Osteoblast (primary cell): ENCODE measurements at regions not wholly inside any gene's neighbourhood (a gene's known extent, or its start where the extent isn't known, plus 50 kb on each side); places are given as distances from the start of the nearest gene placed in this dataset.
"Not testable (repeated sequence)": the region's sequence is repeated elsewhere in the genome, so short reads cannot be mapped to it uniquely, and the experiment has no call there.

Source experiments
- DNase-seq: peaks from one replicate; pipeline ENCODE4 v3.0.0; 2011; ENCODE audit warnings: low spot score, mixed read lengths; ENCODE audit not compliant: insufficient read length; ENCODE audit errors: missing footprints
- H2AFZ ChIP-seq: 2 replicates; pipeline ENCODE4 v1.6.0; 2011; ENCODE audit warnings: mild to moderate bottlenecking, low read length
- H3K27ac ChIP-seq: 2 replicates; pipeline ENCODE4 v1.5.1; 2011; ENCODE audit warnings: mild to moderate bottlenecking, low read depth, low read length, moderate library complexity
- H3K27me3 ChIP-seq: 2 replicates; pipeline ENCODE4 v1.6.0; 2012; ENCODE audit warnings: mild to moderate bottlenecking, control low read depth, inconsistent platforms, low read length, moderate library complexity; ENCODE audit not compliant: insufficient read depth
- H3K36me3 ChIP-seq: 2 replicates; pipeline ENCODE4 v1.5.1; 2011; ENCODE audit warnings: mild to moderate bottlenecking, low read length, control low read depth, moderate library complexity; ENCODE audit not compliant: insufficient read depth
- H3K4me1 ChIP-seq: 2 replicates; pipeline ENCODE4 v1.5.1; 2011; ENCODE audit warnings: mild to moderate bottlenecking, low read length, control low read depth, moderate library complexity; ENCODE audit not compliant: insufficient read depth
- H3K4me2 ChIP-seq: 2 replicates; pipeline ENCODE4 v1.6.0; 2011; ENCODE audit warnings: mild to moderate bottlenecking, low read length; ENCODE audit not compliant: insufficient read depth
- H3K4me3 ChIP-seq: fragments of 200-600 bp; sonication (generic); 3 replicates; pipeline ENCODE4 v1.5.1; 2012; ENCODE audit warnings: mild to moderate bottlenecking, low read length, inconsistent platforms; ENCODE audit not compliant: insufficient read depth
- H3K79me2 ChIP-seq: 2 replicates; pipeline ENCODE4 v1.6.0; 2012; ENCODE audit warnings: mild to moderate bottlenecking, low read length, control low read depth, inconsistent platforms; ENCODE audit not compliant: insufficient read depth
- H3K9me3 ChIP-seq: 2 replicates; pipeline ENCODE4 v1.5.1; 2011; ENCODE audit warnings: low read depth, low read length, control low read depth
- H4K20me1 ChIP-seq: 2 replicates; pipeline ENCODE4 v1.6.0; 2012; ENCODE audit warnings: mild to moderate bottlenecking, low read length, control low read depth; ENCODE audit not compliant: insufficient read depth
- TF ChIP-seq, protein P1 (sequence below): IDR thresholded peaks from 2 replicates; pipeline ENCODE4 v1.5.1; 2011; ENCODE audit warnings: mild to moderate bottlenecking, low read depth, low read length, moderate library complexity; ENCODE audit errors: extremely low read depth

DNA sequence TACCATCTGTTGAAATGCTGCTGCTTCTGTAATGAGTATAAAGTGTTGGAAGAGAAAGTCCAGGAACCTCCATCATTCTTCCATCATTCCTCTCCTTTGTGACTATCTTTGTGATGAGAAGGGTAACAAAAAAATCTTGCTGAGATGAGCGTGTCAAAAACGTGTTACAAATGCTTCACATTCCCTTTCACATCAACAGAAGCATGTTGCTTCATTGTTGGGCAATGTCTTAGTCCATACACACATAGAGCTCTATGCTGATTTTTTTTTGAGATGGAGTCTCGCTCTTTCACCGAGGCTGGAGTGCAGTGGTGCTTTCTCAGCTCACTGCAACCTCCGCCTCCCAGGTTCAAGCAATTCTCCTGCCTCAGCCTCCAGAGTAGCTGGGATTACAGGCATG lies 114.1 kb upstream of the ESR1 start:
- no peaks in the 10 kb centered on the region for H3K27me3 ChIP-seq
- TF ChIP-seq, protein P1, sequence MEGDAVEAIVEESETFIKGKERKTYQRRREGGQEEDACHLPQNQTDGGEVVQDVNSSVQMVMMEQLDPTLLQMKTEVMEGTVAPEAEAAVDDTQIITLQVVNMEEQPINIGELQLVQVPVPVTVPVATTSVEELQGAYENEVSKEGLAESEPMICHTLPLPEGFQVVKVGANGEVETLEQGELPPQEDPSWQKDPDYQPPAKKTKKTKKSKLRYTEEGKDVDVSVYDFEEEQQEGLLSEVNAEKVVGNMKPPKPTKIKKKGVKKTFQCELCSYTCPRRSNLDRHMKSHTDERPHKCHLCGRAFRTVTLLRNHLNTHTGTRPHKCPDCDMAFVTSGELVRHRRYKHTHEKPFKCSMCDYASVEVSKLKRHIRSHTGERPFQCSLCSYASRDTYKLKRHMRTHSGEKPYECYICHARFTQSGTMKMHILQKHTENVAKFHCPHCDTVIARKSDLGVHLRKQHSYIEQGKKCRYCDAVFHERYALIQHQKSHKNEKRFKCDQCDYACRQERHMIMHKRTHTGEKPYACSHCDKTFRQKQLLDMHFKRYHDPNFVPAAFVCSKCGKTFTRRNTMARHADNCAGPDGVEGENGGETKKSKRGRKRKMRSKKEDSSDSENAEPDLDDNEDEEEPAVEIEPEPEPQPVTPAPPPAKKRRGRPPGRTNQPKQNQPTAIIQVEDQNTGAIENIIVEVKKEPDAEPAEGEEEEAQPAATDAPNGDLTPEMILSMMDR, result no peak
- no peak overlapping the region for H3K4me2 ChIP-seq
- peaks cover 17% of the 10 kb centered on the region for H3K4me1 ChIP-seq
- no peaks in the 10 kb centered on the region for H3K9me3 ChIP-seq
- H3K79me2 ChIP-seq, result peaks cover 3% of the 10 kb centered on the region
- H3K36me3 ChIP-seq, result no peaks in the 10 kb centered on the region
- H3K27ac ChIP-seq, result no peak overlapping the region
- H3K4me3 ChIP-seq, result no peak overlapping the region
- no peak overlapping the region for H2AFZ ChIP-seq
- H4K20me1 ChIP-seq, result no peaks in the 10 kb centered on the region
- no peak for DNase-seq

DNA sequence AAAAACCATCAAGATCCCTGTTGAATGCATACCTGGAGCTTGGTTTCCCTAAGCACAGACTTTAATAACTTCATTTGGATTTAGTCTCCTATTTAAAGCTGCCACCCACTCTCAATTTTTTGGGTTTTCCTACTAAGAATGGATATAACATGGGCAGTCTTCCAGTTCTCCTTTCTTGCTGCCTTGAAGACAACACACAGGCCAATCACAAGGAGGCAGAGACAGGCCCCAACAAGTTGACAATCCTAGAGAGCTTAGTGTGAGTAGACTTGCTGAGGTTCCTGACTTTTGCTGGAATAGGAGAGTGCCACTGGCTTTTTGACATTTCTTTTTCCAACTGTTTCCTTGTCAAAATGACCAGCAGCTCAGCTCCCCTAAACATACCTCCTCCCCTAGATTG lies 112.3 kb upstream of the ESR1 start:
- Histone ChIP-seq H3K9me3 (no peaks in the 10 kb centered on the region), H3K27me3 (no peaks in the 10 kb centered on the region), H3K79me2 (peaks cover 3% of the 10 kb centered on the region), H3K4me2 (no peak overlapping the region), H3K4me1 (peaks cover 12% of the 10 kb centered on the region), H3K4me3 (no peak overlapping the region), H4K20me1 (no peaks in the 10 kb centered on the region), H2AFZ (peak overlapping the region; percentile 48), H3K27ac (no peak overlapping the region), H3K36me3 (no peaks in the 10 kb centered on the region)
- DNase-seq, result no peak
- TF ChIP-seq, protein P1, result no peak

DNA sequence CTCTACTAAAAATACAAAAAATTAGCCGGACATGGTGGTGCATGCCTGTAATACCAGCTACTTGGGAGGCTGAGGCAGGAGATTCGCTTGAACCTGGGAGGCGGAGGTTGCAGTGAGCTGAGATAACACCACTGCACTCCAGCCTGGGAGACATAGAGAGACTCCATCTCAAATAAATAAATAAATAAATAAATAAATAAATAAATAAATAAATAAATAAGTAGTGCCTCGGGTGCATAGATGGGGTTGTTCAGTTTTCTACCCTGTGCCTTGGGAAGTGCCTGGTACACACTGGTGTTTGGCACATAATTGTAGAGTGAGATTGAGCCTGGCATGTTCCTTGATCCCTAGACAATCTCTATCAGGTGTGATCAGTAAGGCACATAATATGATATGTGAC lies 111.2 kb upstream of the ESR1 start:
- not testable (repeated sequence) for H3K9me3 ChIP-seq, H3K4me1 ChIP-seq, H3K4me3 ChIP-seq, DNase-seq, H3K4me2 ChIP-seq, H3K79me2 ChIP-seq, H3K27ac ChIP-seq, H3K27me3 ChIP-seq, H4K20me1 ChIP-seq, H3K36me3 ChIP-seq, H2AFZ ChIP-seq

GRCh38 chr6:151698931-151699700 lies 108.4 kb upstream of the ESR1 start:
- no peaks in the 10 kb centered on the region for H3K27me3 ChIP-seq
- H3K27ac ChIP-seq, result no peak overlapping the region
- no peak overlapping the region for H2AFZ ChIP-seq
- H3K4me1 ChIP-seq, result no peaks in the 10 kb centered on the region
- no peaks in the 10 kb centered on the region for H3K79me2 ChIP-seq
- TF ChIP-seq, protein P1, result no peak
- DNase-seq, result no peak
- H4K20me1 ChIP-seq, result no peaks in the 10 kb centered on the region
- H3K4me2 ChIP-seq, result no peak overlapping the region
- no peaks in the 10 kb centered on the region for H3K36me3 ChIP-seq
- no peak overlapping the region for H3K4me3 ChIP-seq
- H3K9me3 ChIP-seq, result no peaks in the 10 kb centered on the region
